Mesodermal cell (in vitro differentiated cells): ENCODE measurements at regions not wholly inside any gene's neighbourhood (a gene's known extent, or its start where the extent isn't known, plus 50 kb on each side); places are given as distances from the start of the nearest gene placed in this dataset.

Experiments
- H3K27ac ChIP-seq: 2 replicates; pipeline ENCODE4 v1.7.0; 2013; ENCODE audit warnings: mild to moderate bottlenecking, low read depth, low read length, moderate library complexity; ENCODE audit not compliant: severe bottlenecking
- H3K36me3 ChIP-seq: 2 replicates; pipeline ENCODE4 v1.7.1; 2013; ENCODE audit warnings: mild to moderate bottlenecking, low read length, moderate library complexity; ENCODE audit not compliant: control insufficient read depth, insufficient read depth
- H3K4me1 ChIP-seq: one replicate; pipeline ENCODE4 v1.7.1; 2013; ENCODE audit warnings: mild to moderate bottlenecking, low read length; ENCODE audit not compliant: insufficient read depth, control insufficient read depth, poor library complexity, severe bottlenecking
- H3K4me3 ChIP-seq: 2 replicates; pipeline ENCODE4 v1.7.0; 2013; ENCODE audit warnings: low read length, control low read depth, mild to moderate bottlenecking; ENCODE audit not compliant: insufficient read depth, poor library complexity, severe bottlenecking; ENCODE audit errors: extremely low read depth
- H3K9me3 ChIP-seq: 2 replicates; pipeline ENCODE4 v1.7.1; 2013; ENCODE audit warnings: mild to moderate bottlenecking, low read length, moderate library complexity; ENCODE audit not compliant: control insufficient read depth
- WGBS, 2 experiments: methylation state at CpG; one replicate each; pipeline ENCODE4 v1.1.5; 2013; ENCODE audit warnings: missing lambda C conversion rate in 2 of 2; ENCODE audit not compliant: insufficient coverage in 2 of 2; 5-methylcytosine and 5-hydroxymethylcytosine counted together

GRCh38 chr6:111997078-111997852 is 56.6 kb upstream of the CCN6 start:
- no peak overlapping the region for H3K4me3 ChIP-seq
- no peaks in the 10 kb centered on the region for H3K4me1 ChIP-seq
- H3K9me3 ChIP-seq, result peaks cover 4% of the 10 kb centered on the region
- no peaks in the 10 kb centered on the region for H3K36me3 ChIP-seq
- 22 to 27% methylated on average over 14 to 20 of the region's 23 CpGs for WGBS, 2 experiments
- H3K27ac ChIP-seq, result no peak overlapping the region

DNA sequence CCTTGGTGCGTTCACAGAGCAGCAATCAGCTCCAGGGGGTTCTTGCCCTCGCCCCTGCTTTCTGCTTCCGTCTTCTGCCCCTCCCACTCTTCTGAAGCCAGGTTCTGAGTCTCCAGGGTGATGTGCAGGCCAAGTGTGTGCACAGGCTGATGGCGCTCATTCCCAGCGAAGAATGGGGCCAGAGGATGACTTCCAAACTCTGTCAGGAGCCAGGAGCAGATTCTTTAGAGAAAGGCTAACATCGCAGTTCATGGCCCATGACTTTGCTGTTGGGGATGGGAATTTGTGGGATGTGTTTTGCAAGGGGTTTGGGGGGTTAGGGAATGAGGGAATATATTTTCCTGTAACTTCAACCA is 56.1 kb upstream of the CCN6 start:
- WGBS, 2 experiments, result 82 to 83% methylated on average over 5 to 6 of the region's 6 CpGs
- H3K9me3 ChIP-seq, result peaks cover 4% of the 10 kb centered on the region
- no peak overlapping the region for H3K4me3 ChIP-seq
- H3K27ac ChIP-seq, result no peak overlapping the region
- no peaks in the 10 kb centered on the region for H3K36me3 ChIP-seq
- no peaks in the 10 kb centered on the region for H3K4me1 ChIP-seq

GRCh38 chr6:112002307-112002706 is 51.6 kb upstream of the CCN6 start:
- no peaks in the 10 kb centered on the region for H3K36me3 ChIP-seq
- H3K4me3 ChIP-seq, result no peak overlapping the region
- peaks cover 4% of the 10 kb centered on the region for H3K9me3 ChIP-seq
- H3K27ac ChIP-seq, result no peak overlapping the region
- H3K4me1 ChIP-seq, result peaks cover under 1% of the 10 kb centered on the region
- no CpG with 5 or more reads among the region's 1 CpG for WGBS, 2 experiments
